Choroid plexus epithelial cell (primary cell): ENCODE measurements at regions not wholly inside any gene's neighbourhood (a gene's known extent, or its start where the extent isn't known, plus 50 kb on each side); places are given as distances from the start of the nearest gene placed in this dataset.

Experiments used
- DNase-seq: peaks from one replicate; pipeline ENCODE4 v3.0.0-alpha.2; 2010; ENCODE audit warnings: low read depth
- H3K4me3 ChIP-seq: 2 replicates; pipeline ENCODE4 v1.5.1; 2011; ENCODE audit warnings: low read depth, mild to moderate bottlenecking, control low read depth, low read length, moderate library complexity
- TF ChIP-seq, protein P1 (sequence below): conservative IDR thresholded peaks from 2 replicates; pipeline ENCODE4 v1.5.1; 2011; ENCODE audit warnings: low read depth, mild to moderate bottlenecking, control low read depth, inconsistent platforms, low read length, moderate library complexity

GRCh38 chr14:87705439-87705896 lies 287.5 kb downstream of the GALC start:
- TF ChIP-seq, protein P1, sequence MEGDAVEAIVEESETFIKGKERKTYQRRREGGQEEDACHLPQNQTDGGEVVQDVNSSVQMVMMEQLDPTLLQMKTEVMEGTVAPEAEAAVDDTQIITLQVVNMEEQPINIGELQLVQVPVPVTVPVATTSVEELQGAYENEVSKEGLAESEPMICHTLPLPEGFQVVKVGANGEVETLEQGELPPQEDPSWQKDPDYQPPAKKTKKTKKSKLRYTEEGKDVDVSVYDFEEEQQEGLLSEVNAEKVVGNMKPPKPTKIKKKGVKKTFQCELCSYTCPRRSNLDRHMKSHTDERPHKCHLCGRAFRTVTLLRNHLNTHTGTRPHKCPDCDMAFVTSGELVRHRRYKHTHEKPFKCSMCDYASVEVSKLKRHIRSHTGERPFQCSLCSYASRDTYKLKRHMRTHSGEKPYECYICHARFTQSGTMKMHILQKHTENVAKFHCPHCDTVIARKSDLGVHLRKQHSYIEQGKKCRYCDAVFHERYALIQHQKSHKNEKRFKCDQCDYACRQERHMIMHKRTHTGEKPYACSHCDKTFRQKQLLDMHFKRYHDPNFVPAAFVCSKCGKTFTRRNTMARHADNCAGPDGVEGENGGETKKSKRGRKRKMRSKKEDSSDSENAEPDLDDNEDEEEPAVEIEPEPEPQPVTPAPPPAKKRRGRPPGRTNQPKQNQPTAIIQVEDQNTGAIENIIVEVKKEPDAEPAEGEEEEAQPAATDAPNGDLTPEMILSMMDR, result no peak
- no peak overlapping the region for H3K4me3 ChIP-seq
- no peak for DNase-seq

GRCh38 chr14:87698481-87698880 lies 294.5 kb downstream of the GALC start:
- TF ChIP-seq, protein P1, result no peak
- no peak for DNase-seq
- no peak overlapping the region for H3K4me3 ChIP-seq

GRCh38 chr14:87696485-87696884 lies 296.5 kb downstream of the GALC start:
- DNase-seq, result no peak
- TF ChIP-seq, protein P1, result no peak
- H3K4me3 ChIP-seq, result no peak overlapping the region

GRCh38 chr14:87691042-87691881 lies 301.7 kb downstream of the GALC start:
- TF ChIP-seq, protein P1, result no peak
- no peak overlapping the region for H3K4me3 ChIP-seq
- no peak for DNase-seq

DNA sequence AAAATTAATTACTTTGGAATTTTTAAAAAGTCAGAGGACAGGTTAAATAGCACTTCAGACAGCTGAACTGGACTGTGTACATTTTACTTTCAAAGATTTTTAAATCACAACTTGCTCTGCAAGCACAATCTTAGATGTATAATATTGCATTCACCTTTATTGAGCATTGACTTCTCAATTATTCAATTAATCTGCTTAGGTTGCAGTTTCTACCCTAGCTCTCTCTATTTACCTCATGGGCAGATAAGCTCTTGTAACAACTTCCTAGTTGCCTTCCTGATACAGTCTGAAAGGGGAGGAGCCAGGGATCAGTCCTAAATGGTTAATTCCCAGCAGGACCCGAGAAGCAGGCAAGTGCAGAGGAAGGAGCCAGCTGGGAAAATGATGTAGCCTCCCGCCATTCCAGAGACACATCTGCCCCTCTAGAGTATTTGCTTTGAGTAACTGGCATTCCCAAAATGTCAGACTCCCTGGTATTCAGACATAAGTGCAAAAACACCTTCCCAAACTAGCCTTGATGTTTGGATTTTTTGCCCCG lies 302.8 kb downstream of the GALC start:
- no peak overlapping the region for H3K4me3 ChIP-seq
- no peak for DNase-seq
- TF ChIP-seq, protein P1, result no peak

DNA sequence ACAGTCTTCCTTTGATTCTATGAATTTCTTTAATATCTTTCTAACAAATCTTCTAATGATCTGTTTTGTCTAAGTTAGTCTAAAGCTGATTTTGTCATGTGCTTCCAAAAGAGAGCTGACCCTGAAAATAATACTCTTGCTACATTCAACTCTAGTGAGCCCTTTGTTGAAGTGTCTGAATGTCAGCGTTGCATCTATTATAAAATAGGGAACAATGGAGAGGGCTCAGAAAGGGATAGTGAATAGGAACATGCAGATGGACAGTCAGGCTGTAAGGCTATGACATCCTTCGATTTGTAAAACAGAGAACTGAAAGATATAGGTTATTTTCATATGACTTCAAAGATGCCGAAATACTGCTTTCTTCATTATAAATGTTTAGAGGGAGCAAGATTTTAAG lies 304.5 kb downstream of the GALC start:
- TF ChIP-seq, protein P1, result no peak
- H3K4me3 ChIP-seq, result no peak overlapping the region
- no peak for DNase-seq
